LNCAP (cell line): ENCODE measurements at regions not wholly inside any gene's neighbourhood (a gene's known extent, or its start where the extent isn't known, plus 50 kb on each side); places are given as distances from the start of the nearest gene placed in this dataset.

Experiments
- CTCF ChIP-seq: fragments of 450-650 bp; IDR thresholded peaks from 2 replicates; pipeline ENCODE4 v1.5.1; 2017; ENCODE audit warnings: mild to moderate bottlenecking

- no peak for TF ChIP-seq CTCF
These were observed 82.0 kb downstream of the MRM1 start for GRCh38 chr17:36683387-36683786.

- no peak for TF ChIP-seq CTCF
These were observed 82.8 kb downstream of the MRM1 start for GRCh38 chr17:36684134-36684533.

- no peak for TF ChIP-seq CTCF
These were observed 84.8 kb downstream of the MRM1 start for GRCh38 chr17:36686123-36686669.

GRCh38 chr17:36687736-36688135 lies 86.4 kb downstream of the MRM1 start:
- no peak for TF ChIP-seq CTCF

- no peak for TF ChIP-seq CTCF
These were observed 87.8 kb downstream of the MRM1 start for GRCh38 chr17:36689089-36689667.

GRCh38 chr17:36690190-36690589 lies 88.8 kb downstream of the MRM1 start:
- TF ChIP-seq CTCF = no peak

GRCh38 chr17:36691606-36692005 lies 90.2 kb downstream of the MRM1 start:
- no peak for TF ChIP-seq CTCF

- no peak for TF ChIP-seq CTCF
These were observed 93.7 kb downstream of the MRM1 start for GRCh38 chr17:36695082-36695481.
